ENCODE measurements at regions not wholly inside any gene's neighbourhood (a gene's known extent, or its start where the extent isn't known, plus 50 kb on each side); places are given as distances from the start of the nearest gene placed in this dataset.

- H3K27ac Mint-ChIP-seq, result no peak overlapping the region
- no peaks in the 10 kb centered on the region for H3K9me3 Mint-ChIP-seq (ENCODE audit: low read depth)
- H3K4me3 Mint-ChIP-seq, result no peak overlapping the region
- no peaks in the 10 kb centered on the region for H3K4me1 Mint-ChIP-seq (ENCODE audit: low read depth)
- H3K27me3 Mint-ChIP-seq, result peaks cover 3% of the 10 kb centered on the region
- H3K36me3 Mint-ChIP-seq, result no peaks in the 10 kb centered on the region
These were observed 131.9 kb upstream of the MTNR1B start for GRCh38 chr11:92837595-92837994.

GRCh38 chr11:92838759-92839310 lies 130.6 kb upstream of the MTNR1B start:
- Mint-ChIP-seq H3K4me3 (no peak overlapping the region), H3K27me3 (no peaks in the 10 kb centered on the region), H3K36me3 (no peaks in the 10 kb centered on the region), H3K4me1 (ENCODE audit: low read depth) (no peaks in the 10 kb centered on the region), H3K9me3 (ENCODE audit: low read depth) (no peaks in the 10 kb centered on the region), H3K27ac (no peak overlapping the region)

- H3K27me3 Mint-ChIP-seq, result no peaks in the 10 kb centered on the region
- no peak overlapping the region for H3K27ac Mint-ChIP-seq
- H3K4me3 Mint-ChIP-seq, result no peak overlapping the region
- no peaks in the 10 kb centered on the region for H3K36me3 Mint-ChIP-seq
- H3K9me3 Mint-ChIP-seq (ENCODE audit: low read depth), result no peaks in the 10 kb centered on the region
- no peaks in the 10 kb centered on the region for H3K4me1 Mint-ChIP-seq (ENCODE audit: low read depth)
These were observed 130.0 kb upstream of the MTNR1B start for GRCh38 chr11:92839450-92839849.

GRCh38 chr11:92841719-92842118 lies 127.7 kb upstream of the MTNR1B start:
- H3K27me3 Mint-ChIP-seq, result no peaks in the 10 kb centered on the region
- no peak overlapping the region for H3K4me3 Mint-ChIP-seq

GRCh38 chr11:92843455-92843854 lies 126.0 kb upstream of the MTNR1B start:
- no peaks in the 10 kb centered on the region for H3K36me3 Mint-ChIP-seq
- no peaks in the 10 kb centered on the region for H3K4me1 Mint-ChIP-seq (ENCODE audit: low read depth)
- no peak overlapping the region for H3K4me3 Mint-ChIP-seq
- H3K9me3 Mint-ChIP-seq (ENCODE audit: low read depth), result no peaks in the 10 kb centered on the region
- H3K27ac Mint-ChIP-seq, result no peak overlapping the region
- no peaks in the 10 kb centered on the region for H3K27me3 Mint-ChIP-seq

More at GRCh38 chr11:92841719-92842118, 127.7 kb upstream of the MTNR1B start:
- Mint-ChIP-seq H3K36me3 (no peaks in the 10 kb centered on the region), H3K27ac (no peak overlapping the region), H3K4me1 (ENCODE audit: low read depth) (no peaks in the 10 kb centered on the region), H3K9me3 (ENCODE audit: low read depth) (no peaks in the 10 kb centered on the region)

GRCh38 chr11:92844197-92844596 lies 125.3 kb upstream of the MTNR1B start:
- Mint-ChIP-seq H3K4me1 (ENCODE audit: low read depth) (no peaks in the 10 kb centered on the region), H3K27ac (no peak overlapping the region), H3K36me3 (no peaks in the 10 kb centered on the region), H3K4me3 (no peak overlapping the region), H3K27me3 (no peaks in the 10 kb centered on the region), H3K9me3 (ENCODE audit: low read depth) (no peaks in the 10 kb centered on the region)

GRCh38 chr11:92845390-92845789 lies 124.1 kb upstream of the MTNR1B start:
- no peaks in the 10 kb centered on the region for H3K36me3 Mint-ChIP-seq
- H3K4me3 Mint-ChIP-seq, result no peak overlapping the region
- H3K27me3 Mint-ChIP-seq, result no peaks in the 10 kb centered on the region
- H3K9me3 Mint-ChIP-seq (ENCODE audit: low read depth), result no peaks in the 10 kb centered on the region
- no peak overlapping the region for H3K27ac Mint-ChIP-seq
- no peaks in the 10 kb centered on the region for H3K4me1 Mint-ChIP-seq (ENCODE audit: low read depth)

- Mint-ChIP-seq H3K9me3 (ENCODE audit: low read depth) (no peaks in the 10 kb centered on the region), H3K4me1 (ENCODE audit: low read depth) (no peaks in the 10 kb centered on the region)
These were observed 123.6 kb upstream of the MTNR1B start for GRCh38 chr11:92845805-92846204.

GRCh38 chr11:92846491-92847125 lies 122.8 kb upstream of the MTNR1B start:
- no peaks in the 10 kb centered on the region for H3K27me3 Mint-ChIP-seq

More at GRCh38 chr11:92845805-92846204, 123.6 kb upstream of the MTNR1B start:
- Mint-ChIP-seq H3K4me3 (no peak overlapping the region), H3K27me3 (no peaks in the 10 kb centered on the region), H3K27ac (no peak overlapping the region), H3K36me3 (no peaks in the 10 kb centered on the region)

GRCh38 chr11:92848578-92848977 lies 120.9 kb upstream of the MTNR1B start:
- H3K27ac Mint-ChIP-seq, result no peak overlapping the region
- no peaks in the 10 kb centered on the region for H3K27me3 Mint-ChIP-seq
- no peaks in the 10 kb centered on the region for H3K9me3 Mint-ChIP-seq (ENCODE audit: low read depth)
- no peaks in the 10 kb centered on the region for H3K4me1 Mint-ChIP-seq (ENCODE audit: low read depth)
- H3K4me3 Mint-ChIP-seq, result no peak overlapping the region
- no peaks in the 10 kb centered on the region for H3K36me3 Mint-ChIP-seq

More at GRCh38 chr11:92846491-92847125, 122.8 kb upstream of the MTNR1B start:
- no peaks in the 10 kb centered on the region for H3K9me3 Mint-ChIP-seq (ENCODE audit: low read depth)
- no peaks in the 10 kb centered on the region for H3K4me1 Mint-ChIP-seq (ENCODE audit: low read depth)
- H3K4me3 Mint-ChIP-seq, result no peak overlapping the region
- H3K27ac Mint-ChIP-seq, result no peak overlapping the region
- H3K36me3 Mint-ChIP-seq, result no peaks in the 10 kb centered on the region

GRCh38 chr11:92850296-92850826 lies 119.1 kb upstream of the MTNR1B start:
- no peaks in the 10 kb centered on the region for H3K36me3 Mint-ChIP-seq
- H3K4me1 Mint-ChIP-seq (ENCODE audit: low read depth), result no peaks in the 10 kb centered on the region
- no peaks in the 10 kb centered on the region for H3K9me3 Mint-ChIP-seq (ENCODE audit: low read depth)
- H3K27me3 Mint-ChIP-seq, result no peaks in the 10 kb centered on the region
- no peak overlapping the region for H3K27ac Mint-ChIP-seq
- no peak overlapping the region for H3K4me3 Mint-ChIP-seq

GRCh38 chr11:92852229-92852628 lies 117.2 kb upstream of the MTNR1B start:
- H3K27me3 Mint-ChIP-seq, result no peaks in the 10 kb centered on the region
- no peaks in the 10 kb centered on the region for H3K36me3 Mint-ChIP-seq
- H3K27ac Mint-ChIP-seq, result no peak overlapping the region
- H3K4me1 Mint-ChIP-seq (ENCODE audit: low read depth), result no peaks in the 10 kb centered on the region
- H3K4me3 Mint-ChIP-seq, result no peak overlapping the region
- H3K9me3 Mint-ChIP-seq (ENCODE audit: low read depth), result no peaks in the 10 kb centered on the region

GRCh38 chr11:92852946-92853345 lies 116.5 kb upstream of the MTNR1B start:
- no peak overlapping the region for H3K27ac Mint-ChIP-seq
- no peaks in the 10 kb centered on the region for H3K9me3 Mint-ChIP-seq (ENCODE audit: low read depth)

GRCh38 chr11:92854162-92854561 lies 115.3 kb upstream of the MTNR1B start:
- H3K27ac Mint-ChIP-seq, result no peak overlapping the region
- H3K27me3 Mint-ChIP-seq, result no peaks in the 10 kb centered on the region
- H3K9me3 Mint-ChIP-seq (ENCODE audit: low read depth), result no peaks in the 10 kb centered on the region
- no peak overlapping the region for H3K4me3 Mint-ChIP-seq
- H3K36me3 Mint-ChIP-seq, result no peaks in the 10 kb centered on the region
- H3K4me1 Mint-ChIP-seq (ENCODE audit: low read depth), result no peaks in the 10 kb centered on the region

More at GRCh38 chr11:92852946-92853345, 116.5 kb upstream of the MTNR1B start:
- Mint-ChIP-seq H3K27me3 (no peaks in the 10 kb centered on the region), H3K4me3 (no peak overlapping the region), H3K36me3 (no peaks in the 10 kb centered on the region), H3K4me1 (ENCODE audit: low read depth) (no peaks in the 10 kb centered on the region)

GRCh38 chr11:92854952-92855351 lies 114.5 kb upstream of the MTNR1B start:
- Mint-ChIP-seq H3K4me3 (no peak overlapping the region), H3K36me3 (no peaks in the 10 kb centered on the region), H3K4me1 (ENCODE audit: low read depth) (no peaks in the 10 kb centered on the region), H3K9me3 (ENCODE audit: low read depth) (no peaks in the 10 kb centered on the region), H3K27me3 (no peaks in the 10 kb centered on the region), H3K27ac (no peak overlapping the region)
